NCI-H1048 (cell line): ENCODE measurements at regions not wholly inside any gene's neighbourhood (a gene's known extent, or its start where the extent isn't known, plus 50 kb on each side); places are given as distances from the start of the nearest gene placed in this dataset.

Experiments
- DNase-seq: peaks from one replicate; lab custom pipeline; 2025; lab: John Stamatoyannopoulos, UW

- no peak for DNase-seq
Measured at GRCh38 chr13:80591976-80592740, 251.2 kb upstream of the SPRY2 start.

GRCh38 chr13:80590551-80590950 is 249.6 kb upstream of the SPRY2 start:
- no peak for DNase-seq

DNA sequence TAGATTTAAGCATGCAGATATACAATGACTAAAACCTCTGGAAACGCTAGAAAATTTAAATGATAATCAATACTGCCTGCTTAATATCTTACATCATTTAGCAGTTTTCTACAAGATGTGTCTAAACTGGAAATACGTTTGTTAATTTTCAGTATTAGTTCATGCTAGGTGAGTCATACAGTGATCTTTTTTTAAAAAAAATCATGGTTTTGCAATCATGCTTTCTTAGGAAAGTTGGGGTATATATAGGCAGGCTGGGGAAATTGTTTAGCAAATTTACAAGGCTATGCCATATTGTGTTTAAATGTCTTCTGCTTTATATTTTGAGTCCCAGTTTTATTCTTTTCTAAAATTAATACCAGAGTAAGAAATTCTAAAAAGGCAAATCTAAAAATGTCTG is 245.4 kb upstream of the SPRY2 start:
- DNase-seq = no peak

GRCh38 chr13:80585531-80585930 is 244.6 kb upstream of the SPRY2 start:
- DNase-seq = no peak

DNA sequence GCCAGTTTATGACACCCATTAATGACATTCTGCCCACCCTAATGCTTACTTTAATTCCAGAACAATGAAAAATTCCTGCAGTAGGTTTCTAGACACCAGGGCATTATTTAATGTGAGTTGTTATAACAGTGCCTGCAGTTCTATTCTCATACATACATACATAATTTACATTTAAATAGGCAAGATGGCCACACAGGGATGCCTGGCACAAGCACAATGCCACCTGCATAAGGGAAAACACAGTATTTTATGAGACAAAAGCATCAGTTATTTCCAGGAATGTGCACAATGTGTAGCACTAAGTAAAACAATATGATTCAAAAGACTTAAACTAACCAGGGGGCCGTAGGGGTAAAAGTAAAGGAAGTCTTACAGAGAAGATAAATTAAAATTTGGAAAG is 243.9 kb upstream of the SPRY2 start:
- DNase-seq = no peak

GRCh38 chr13:80584306-80584705 is 243.4 kb upstream of the SPRY2 start:
- DNase-seq = no peak

DNA sequence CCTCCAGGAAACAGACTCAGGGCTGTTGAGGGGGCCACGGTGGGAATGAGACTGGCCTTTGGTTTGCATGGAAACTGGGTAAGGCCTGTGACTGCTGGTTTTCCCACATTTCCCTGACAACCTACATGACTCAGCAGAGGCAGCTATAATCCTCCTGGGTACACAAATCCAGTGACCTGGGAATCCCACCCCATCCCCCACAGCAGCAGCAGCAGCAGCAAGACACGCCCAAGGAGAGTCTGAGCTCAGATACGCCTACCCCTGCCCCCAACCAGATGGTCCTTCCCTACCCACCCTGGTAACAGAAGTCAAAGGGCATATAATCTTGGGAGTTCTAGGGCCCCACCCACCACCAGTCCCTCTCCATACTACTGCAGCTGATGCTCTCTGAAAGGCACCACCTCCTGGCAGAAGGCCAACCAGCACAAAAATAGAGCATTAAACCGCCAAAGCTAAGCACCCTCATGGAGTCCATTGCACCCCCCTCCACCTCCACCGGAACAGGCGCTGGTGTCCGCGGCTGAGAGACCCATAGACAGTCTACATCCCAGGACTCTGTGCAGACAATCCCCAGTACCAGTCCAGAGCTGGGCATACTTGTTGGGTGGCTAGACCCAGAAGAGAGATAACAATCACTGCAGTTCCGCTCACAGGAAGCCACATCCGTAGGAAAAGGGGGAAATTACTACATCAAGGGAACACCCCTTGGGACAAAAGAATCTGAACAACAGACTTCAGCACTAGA is 237.2 kb upstream of the SPRY2 start:
- no peak for DNase-seq

DNA sequence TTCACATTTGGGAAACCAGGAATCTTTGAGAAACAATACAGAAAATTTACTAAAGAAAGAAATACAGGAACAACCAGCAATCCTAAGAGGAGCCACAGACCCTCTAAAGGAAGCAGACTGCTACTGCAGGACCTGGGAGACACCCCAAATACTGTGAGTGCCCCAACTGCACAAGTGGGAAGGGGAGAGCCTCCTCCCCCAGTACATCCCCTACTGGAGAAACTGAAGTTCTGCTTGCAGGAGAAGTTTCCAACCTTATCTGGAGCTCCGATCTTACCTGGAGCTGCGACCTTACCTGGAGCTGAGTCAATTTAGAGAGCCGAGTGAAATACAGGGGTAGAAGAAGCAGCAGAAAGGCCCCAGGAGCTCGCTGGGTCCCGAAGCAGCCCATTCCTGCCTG is 236.4 kb upstream of the SPRY2 start:
- no peak for DNase-seq

DNA sequence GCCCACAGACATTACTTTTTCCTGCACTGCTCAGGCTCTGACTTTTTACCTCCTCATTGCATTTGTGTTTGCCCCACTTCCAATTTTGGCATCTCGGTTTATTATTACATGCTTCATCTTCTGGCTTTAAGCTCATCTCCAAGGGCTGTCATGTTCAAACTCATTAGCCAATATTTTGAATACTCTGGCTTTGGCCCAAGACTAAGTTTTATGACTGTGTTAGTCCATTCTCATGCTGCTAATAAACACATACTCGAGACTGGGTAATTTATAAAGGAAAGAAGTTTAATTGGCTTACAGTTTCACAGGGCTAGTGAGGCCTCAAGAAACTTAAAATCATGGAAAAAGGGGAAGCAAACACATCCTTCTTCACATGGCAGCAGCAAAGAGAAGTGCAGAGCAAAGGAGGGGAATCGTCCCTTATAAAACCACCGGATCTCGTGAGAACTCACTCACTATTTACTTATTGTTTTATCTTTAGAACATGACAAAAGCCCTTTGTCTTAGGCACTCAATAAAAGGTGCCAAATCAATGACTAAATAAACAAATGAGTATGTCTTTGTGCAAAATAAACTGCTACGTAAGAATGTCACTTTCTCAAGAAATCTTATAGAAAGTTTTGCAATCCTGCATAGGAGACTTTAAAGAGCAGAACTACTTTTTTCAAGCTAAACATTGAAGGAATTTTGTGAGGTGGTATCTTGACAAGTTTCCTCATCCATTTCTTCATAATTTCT is 233.4 kb upstream of the SPRY2 start:
- DNase-seq = no peak

DNA sequence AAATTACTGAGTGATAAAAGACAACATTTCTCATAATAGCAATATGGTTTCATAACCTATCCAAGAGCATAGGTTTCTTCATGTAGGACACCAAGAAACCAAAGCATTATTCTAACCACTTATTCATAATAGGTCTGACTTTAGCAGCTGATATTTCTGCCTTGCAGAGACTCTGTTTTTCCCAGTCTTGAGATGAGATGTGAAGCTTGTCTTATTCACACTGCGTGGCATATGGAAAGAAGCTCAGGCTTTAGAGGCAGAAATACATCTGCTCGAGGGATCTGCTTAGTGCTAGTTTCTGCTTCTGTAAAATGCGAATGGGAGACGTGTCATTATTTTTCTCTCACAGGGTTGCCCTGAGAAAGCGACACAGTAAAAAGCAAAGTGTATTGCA is 232.0 kb upstream of the SPRY2 start:
- DNase-seq = no peak

DNA sequence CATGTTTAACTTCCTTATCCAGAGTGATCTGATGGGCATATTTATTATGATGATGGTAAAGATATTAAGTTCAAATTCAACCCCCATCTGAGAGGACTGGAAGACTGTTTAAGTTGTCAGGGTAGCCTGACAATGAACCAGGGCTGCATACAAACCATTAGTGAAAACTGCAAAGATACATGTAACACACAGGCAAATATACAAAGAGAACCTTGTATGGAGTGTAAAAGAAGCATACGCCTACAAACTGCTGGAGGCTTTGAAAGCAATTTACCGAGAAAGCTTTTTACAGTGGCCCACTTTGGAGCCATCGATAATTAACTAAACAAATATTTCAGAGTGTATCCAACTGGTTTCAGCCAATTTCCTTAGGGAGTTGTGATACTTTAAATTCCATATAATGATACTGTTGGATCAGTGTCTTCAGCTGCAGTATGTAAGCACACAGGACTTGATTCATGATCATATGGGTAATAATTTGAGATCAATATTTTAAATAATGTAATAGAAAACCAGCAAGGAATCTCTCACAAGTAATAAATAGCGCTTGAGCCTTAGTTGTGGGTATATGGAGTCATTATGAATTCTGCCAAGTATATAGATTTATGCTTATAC is 231.5 kb upstream of the SPRY2 start:
- DNase-seq = peak; percentile 67

DNA sequence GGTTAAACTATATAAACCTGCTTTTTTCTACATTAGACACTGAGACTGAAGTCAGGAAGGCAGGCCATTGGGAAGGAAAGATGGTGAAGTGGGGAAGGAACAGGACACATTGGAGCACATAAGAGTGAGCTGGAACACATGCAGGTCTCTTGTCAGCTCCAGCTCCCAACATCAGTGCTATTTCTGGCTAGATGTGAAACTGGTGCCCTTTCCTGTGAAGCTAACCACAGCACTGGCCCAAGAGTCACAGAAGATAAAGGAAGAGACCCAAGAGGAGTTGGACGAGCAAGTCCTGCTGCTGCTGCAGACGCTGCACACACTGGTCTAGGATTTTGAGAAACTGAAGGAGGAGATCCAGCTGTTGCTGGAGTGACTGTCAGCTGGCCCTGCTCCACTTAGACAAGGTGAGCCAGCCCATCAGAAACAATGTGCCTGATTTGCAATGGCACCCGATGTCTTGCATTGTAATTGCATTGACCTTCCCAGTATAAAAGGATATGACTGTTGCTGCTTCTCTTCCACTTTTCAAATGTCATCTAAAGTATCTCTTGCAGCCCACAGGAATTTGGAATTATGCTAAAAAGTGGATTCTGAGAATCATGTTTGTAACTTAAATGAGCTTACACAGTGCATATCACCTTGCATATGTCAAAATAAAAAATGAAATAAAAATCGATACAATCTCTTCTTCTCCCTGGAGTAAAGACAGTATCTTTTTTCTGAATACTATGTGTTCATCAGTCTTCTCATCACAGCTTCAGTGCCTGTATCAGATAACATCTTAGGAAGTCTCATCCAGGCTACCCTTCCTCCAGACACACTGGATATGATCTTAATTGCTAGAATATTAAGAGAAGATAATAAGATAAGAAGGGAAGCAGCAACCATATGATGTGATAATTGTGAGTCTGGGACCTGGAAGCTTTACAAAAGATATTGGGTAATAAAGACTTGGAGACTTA is 230.7 kb upstream of the SPRY2 start:
- no peak for DNase-seq

DNA sequence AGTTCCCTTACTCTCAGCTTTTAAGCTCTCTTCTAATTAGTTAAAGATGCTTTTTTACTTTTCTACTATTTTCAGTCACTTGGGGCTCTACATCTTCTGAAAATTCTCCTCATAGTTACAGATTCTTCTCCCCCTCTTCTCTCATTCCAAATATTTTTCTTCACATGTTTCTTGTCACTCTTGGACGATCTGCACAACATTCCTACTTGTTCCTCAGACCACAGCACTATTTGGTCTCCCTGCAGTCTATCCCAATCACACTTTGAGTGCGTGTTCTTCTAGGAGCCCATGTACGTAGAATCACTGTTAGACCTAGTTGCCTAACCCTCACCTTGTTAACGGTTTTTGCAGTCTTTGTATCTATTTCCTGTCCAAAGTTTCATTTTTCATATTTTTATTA is 222.5 kb upstream of the SPRY2 start:
- DNase-seq = no peak

GRCh38 chr13:80562433-80563156 is 221.7 kb upstream of the SPRY2 start:
- DNase-seq = no peak

- DNase-seq = no peak
Measured at GRCh38 chr13:80560609-80561008, 219.7 kb upstream of the SPRY2 start.

DNA sequence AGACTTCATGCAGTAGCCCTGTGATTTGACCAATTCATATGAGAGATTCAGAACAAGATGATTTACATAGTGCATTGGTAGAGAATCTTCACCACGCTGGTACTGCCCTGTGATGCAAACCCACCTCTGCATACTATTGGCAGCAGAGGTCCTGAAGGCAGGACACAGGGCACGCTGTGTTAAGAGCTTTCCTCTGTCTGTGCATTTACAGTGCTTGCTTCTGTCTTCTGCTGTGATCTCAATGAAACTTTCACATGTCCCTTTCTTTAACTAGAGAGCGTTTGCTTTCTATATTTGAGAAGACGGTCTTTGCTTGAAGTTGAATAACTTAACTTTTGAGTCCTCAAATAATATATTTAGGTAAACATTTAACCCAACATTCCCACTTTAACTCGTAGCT is 219.0 kb upstream of the SPRY2 start:
- DNase-seq = no peak

- DNase-seq = no peak
Measured at GRCh38 chr13:80558074-80558473, 217.1 kb upstream of the SPRY2 start.

GRCh38 chr13:80555796-80556678 is 215.1 kb upstream of the SPRY2 start:
- DNase-seq = no peak

DNA sequence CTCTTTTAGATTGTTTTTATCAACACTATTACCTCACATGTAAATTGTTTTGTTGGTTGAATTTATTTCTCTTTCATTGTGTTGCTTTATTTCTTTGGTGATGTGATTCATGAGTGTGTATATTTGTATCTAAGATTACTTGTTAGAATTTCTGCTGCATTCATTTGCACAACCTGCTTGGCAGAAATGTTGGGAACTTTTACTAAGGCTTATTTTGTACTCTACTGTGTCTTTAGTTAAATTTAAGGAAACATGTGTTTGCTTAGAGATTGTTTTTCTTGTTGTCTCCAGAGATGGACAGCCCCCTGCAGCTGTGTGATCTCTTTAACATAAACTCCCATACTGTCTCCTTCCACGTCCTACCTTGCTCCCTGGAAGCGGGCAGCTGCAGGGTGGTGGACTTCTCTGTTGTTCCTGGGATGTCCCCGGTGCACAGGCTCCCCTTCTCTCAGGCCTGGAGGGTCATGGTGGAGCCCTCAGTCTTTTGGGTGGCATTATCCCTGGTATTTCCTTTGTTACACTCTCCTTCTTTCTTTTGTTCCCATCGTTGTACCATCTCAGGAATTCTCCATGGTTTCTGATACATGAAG is 212.0 kb upstream of the SPRY2 start:
- no peak for DNase-seq
